C4-2B (cell line): ENCODE measurements at regions not wholly inside any gene's neighbourhood (a gene's known extent, or its start where the extent isn't known, plus 50 kb on each side); places are given as distances from the start of the nearest gene placed in this dataset.

ENCODE experiments used
- ZFX ChIP-seq: fragments of 450-650 bp; IDR thresholded peaks from 2 replicates; pipeline ENCODE4 v1.6.1; 2017
- TF ChIP-seq, protein P1 (sequence below): fragments of 450-650 bp; conservative IDR thresholded peaks from 2 replicates; pipeline ENCODE4 v1.5.1; 2017; ENCODE audit warnings: mild to moderate bottlenecking

DNA sequence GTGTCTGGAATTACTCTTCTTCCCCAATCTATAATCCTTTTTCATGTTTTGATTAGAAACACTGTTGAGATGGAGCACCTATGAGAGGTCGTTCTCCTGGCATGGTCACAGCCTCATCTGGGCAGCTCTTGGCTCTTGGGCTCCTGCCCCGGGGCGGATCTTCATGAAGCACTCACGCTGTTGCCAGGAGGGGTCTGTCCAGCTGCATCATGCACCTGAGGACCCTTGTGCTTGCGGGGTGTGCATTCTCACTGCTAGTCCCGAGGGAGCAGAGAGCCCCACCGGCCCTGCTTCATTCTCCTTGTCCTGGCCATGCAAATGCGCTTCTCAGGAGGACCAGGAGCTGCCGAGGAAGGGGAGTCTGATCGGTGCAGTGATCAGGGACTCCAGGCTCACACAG lies 117.6 kb upstream of the S1PR3 start:
- TF ChIP-seq, protein P1, sequence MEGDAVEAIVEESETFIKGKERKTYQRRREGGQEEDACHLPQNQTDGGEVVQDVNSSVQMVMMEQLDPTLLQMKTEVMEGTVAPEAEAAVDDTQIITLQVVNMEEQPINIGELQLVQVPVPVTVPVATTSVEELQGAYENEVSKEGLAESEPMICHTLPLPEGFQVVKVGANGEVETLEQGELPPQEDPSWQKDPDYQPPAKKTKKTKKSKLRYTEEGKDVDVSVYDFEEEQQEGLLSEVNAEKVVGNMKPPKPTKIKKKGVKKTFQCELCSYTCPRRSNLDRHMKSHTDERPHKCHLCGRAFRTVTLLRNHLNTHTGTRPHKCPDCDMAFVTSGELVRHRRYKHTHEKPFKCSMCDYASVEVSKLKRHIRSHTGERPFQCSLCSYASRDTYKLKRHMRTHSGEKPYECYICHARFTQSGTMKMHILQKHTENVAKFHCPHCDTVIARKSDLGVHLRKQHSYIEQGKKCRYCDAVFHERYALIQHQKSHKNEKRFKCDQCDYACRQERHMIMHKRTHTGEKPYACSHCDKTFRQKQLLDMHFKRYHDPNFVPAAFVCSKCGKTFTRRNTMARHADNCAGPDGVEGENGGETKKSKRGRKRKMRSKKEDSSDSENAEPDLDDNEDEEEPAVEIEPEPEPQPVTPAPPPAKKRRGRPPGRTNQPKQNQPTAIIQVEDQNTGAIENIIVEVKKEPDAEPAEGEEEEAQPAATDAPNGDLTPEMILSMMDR: no peak
- TF ChIP-seq ZFX: no peak
